Breast epithelium (tissue), 3 donors: ENCODE measurements at regions not wholly inside any gene's neighbourhood (a gene's known extent, or its start where the extent isn't known, plus 50 kb on each side); places are given as distances from the start of the nearest gene placed in this dataset.

ENCODE experiments used
- CTCF ChIP-seq, 3 donors: fragments of 450-650 bp; IDR thresholded peaks; one replicate each; pipeline ENCODE4 v1.5.1; 2016 to 2017; ENCODE audit warnings: antibody characterized with exemption in 3 of 3, mild to moderate bottlenecking in 3 of 3, moderate library complexity in 3 of 3
- POLR2AphosphoS5 ChIP-seq, 3 donors: sonication (generic); formaldehyde crosslinking; IDR thresholded peaks; one replicate each; pipeline ENCODE4 v1.6.1; 2017; ENCODE audit warnings: antibody characterized with exemption in 3 of 3

DNA sequence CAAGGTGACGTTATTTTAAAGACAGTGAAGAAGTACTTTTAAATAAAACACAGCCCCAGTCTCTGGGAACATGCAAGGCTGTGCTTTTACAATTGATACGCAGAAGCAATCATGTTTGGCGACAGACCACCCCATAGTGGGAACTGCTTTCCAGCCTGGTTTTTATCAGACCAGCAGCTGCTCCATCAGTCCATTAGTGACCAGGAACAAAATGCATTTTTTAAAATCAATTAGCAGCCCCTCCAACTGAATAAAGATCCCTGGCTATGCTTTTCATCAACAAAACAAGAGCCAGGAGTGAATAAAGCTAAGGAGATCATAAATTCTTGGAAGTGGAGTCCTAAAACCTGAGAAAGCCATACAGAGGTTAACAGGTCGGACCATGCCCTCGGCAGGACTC is 153.0 kb upstream of the TENM3 start:
- TF ChIP-seq CTCF (IDR thresholded peaks at IDR 0.05) (no peak), POLR2AphosphoS5 (IDR thresholded peaks at IDR 0.05) (no peak)
